ENCODE measurements at regions not wholly inside any gene's neighbourhood (a gene's known extent, or its start where the extent isn't known, plus 50 kb on each side); places are given as distances from the start of the nearest gene placed in this dataset.

GRCh38 chr14:62308316-62308715 is 546.1 kb downstream of the SNAPC1 start:
- no peak for TF ChIP-seq EZH2 (IDR thresholded peaks at IDR 0.05; ENCODE audit: low read length)
- TF ChIP-seq, protein P1, sequence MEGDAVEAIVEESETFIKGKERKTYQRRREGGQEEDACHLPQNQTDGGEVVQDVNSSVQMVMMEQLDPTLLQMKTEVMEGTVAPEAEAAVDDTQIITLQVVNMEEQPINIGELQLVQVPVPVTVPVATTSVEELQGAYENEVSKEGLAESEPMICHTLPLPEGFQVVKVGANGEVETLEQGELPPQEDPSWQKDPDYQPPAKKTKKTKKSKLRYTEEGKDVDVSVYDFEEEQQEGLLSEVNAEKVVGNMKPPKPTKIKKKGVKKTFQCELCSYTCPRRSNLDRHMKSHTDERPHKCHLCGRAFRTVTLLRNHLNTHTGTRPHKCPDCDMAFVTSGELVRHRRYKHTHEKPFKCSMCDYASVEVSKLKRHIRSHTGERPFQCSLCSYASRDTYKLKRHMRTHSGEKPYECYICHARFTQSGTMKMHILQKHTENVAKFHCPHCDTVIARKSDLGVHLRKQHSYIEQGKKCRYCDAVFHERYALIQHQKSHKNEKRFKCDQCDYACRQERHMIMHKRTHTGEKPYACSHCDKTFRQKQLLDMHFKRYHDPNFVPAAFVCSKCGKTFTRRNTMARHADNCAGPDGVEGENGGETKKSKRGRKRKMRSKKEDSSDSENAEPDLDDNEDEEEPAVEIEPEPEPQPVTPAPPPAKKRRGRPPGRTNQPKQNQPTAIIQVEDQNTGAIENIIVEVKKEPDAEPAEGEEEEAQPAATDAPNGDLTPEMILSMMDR (optimal IDR thresholded peaks at IDR 0.05 in 1 of 3, IDR thresholded peaks at IDR 0.05 in 1 of 3, conservative IDR thresholded peaks at IDR 0.05 in 1 of 3; ENCODE audit: extremely low read depth in 1 of 3, insufficient read depth in 2 of 3, low read length in 3 of 3): no peak

Measured in keratinocyte (primary cell).